Stomach (tissue), 8 donors: ENCODE measurements at regions not wholly inside any gene's neighbourhood (a gene's known extent, or its start where the extent isn't known, plus 50 kb on each side); places are given as distances from the start of the nearest gene placed in this dataset.

Source experiments
- DNase-seq, 2 donors: peaks; one replicate each; pipeline versions ENCODE4 v3.0.0 to v3.0.0-alpha.2; 2013 to 2019
- H3K27ac ChIP-seq, 5 donors: fragments of 200-600 bp in 4 of 5; sonication (generic) in 4 of 5; one replicate each; pipeline ENCODE4 v1.5.1; 2013 to 2019; ENCODE audit warnings: mild to moderate bottlenecking in 1 of 5, moderate library complexity in 1 of 5
- H3K27me3 ChIP-seq, 3 donors: fragments of 200-600 bp; sonication (generic); one replicate each; pipeline ENCODE4 v1.5.1; 2017 to 2019; ENCODE audit warnings: mixed run types in 1 of 3
- H3K36me3 ChIP-seq, 4 donors: fragments of 200-600 bp; sonication (generic); 1 replicate in 3 of 4; 2 replicates in 1 of 4; pipeline ENCODE4 v1.5.1; 2016 to 2019
- H3K4me1 ChIP-seq, 4 donors: fragments of 200-600 bp; sonication (generic); one replicate each; pipeline ENCODE4 v1.5.1; 2016 to 2019
- H3K4me3 ChIP-seq, 4 donors: fragments of 200-600 bp; sonication (generic) in 3 of 4; one replicate each; pipeline ENCODE4 v1.5.1; 2016 to 2019; ENCODE audit warnings: mild to moderate bottlenecking in 1 of 4
- H3K9me3 ChIP-seq, 4 donors: fragments of 200-600 bp; sonication (generic); one replicate each; pipeline ENCODE4 v1.5.1; 2016 to 2019
- EP300 ChIP-seq: sonication (generic); formaldehyde crosslinking; IDR thresholded peaks from one replicate; pipeline ENCODE4 v1.6.1; 2017; ENCODE audit warnings: antibody characterized with exemption
- POLR2A ChIP-seq, 4 donors: fragments of 450-650 bp; IDR thresholded peaks; one replicate each; pipeline ENCODE4 v1.6.1; 2016; ENCODE audit warnings: antibody characterized with exemption in 4 of 4, control low read depth in 2 of 4, mild to moderate bottlenecking in 1 of 4, moderate library complexity in 1 of 4
- POLR2AphosphoS5 ChIP-seq, 3 donors: sonication (generic); formaldehyde crosslinking; IDR thresholded peaks; one replicate each; pipeline ENCODE4 v1.6.1; 2016; ENCODE audit warnings: antibody characterized with exemption in 3 of 3
- WGBS, 5 donors: extraction: QIAGEN DNeasy Blood & Tissue Kit in 3 of 5; methylation state at CpG; one replicate each; pipeline versions ENCODE4 v1.1.5 to v1.1.7; 2013 to 2018; 5-methylcytosine and 5-hydroxymethylcytosine counted together
- intact Hi-C: fragments of 100-400 bp; cut with DNase I; formaldehyde crosslinking; loops from one replicate; pipeline ENCODE4 v1.15.1; 2023; ENCODE audit warnings: low total_unique reads
- TF ChIP-seq, protein P1 (sequence below), 7 experiments: fragments of 450-650 bp in 4 of 7; fragments of 200-600 bp in 3 of 7; sonication (generic) in 3 of 7; IDR thresholded peaks; one replicate each; pipeline ENCODE4 v1.5.1; 2016 to 2019; ENCODE audit warnings: antibody characterized with exemption in 7 of 7, control low read depth in 2 of 7, mild to moderate bottlenecking in 1 of 7
- donor health status: healthy with polysubstance abuse.
- donor health status: Bipolar disorder and iron deficiency.
- donor health status: healthy.

GRCh38 chr9:126114409-126114760, 212.2 kb upstream of the MVB12B start:
- intact Hi-C loops, result no loop called here
- 68 to 80% (median 74%) methylated on average over 10 of the region's 10 CpGs for WGBS, 5 donors
- H3K27me3 ChIP-seq, result peaks cover 0 to 40% (median 4%) of the 10 kb centered on the region in 3 donors

GRCh38 chr9:126114850-126115460, 211.7 kb upstream of the MVB12B start:
- Histone ChIP-seq H3K27me3 (peaks cover 0 to 45% (median 8%) of the 10 kb centered on the region in 3 donors), H3K4me1 (no peaks in the 10 kb centered on the region), H3K36me3 (no peaks in the 10 kb centered on the region), H3K4me3 (no peak overlapping the region), H3K27ac (no peak overlapping the region), H3K9me3 (no peaks in the 10 kb centered on the region)
- peak in 1 of 2 donors; percentile 9 for DNase-seq
- intact Hi-C loops, result no loop called here
- WGBS, 5 donors, result 77 to 87% (median 82%) methylated on average over 12 of the region's 12 CpGs
- TF ChIP-seq, protein P1, sequence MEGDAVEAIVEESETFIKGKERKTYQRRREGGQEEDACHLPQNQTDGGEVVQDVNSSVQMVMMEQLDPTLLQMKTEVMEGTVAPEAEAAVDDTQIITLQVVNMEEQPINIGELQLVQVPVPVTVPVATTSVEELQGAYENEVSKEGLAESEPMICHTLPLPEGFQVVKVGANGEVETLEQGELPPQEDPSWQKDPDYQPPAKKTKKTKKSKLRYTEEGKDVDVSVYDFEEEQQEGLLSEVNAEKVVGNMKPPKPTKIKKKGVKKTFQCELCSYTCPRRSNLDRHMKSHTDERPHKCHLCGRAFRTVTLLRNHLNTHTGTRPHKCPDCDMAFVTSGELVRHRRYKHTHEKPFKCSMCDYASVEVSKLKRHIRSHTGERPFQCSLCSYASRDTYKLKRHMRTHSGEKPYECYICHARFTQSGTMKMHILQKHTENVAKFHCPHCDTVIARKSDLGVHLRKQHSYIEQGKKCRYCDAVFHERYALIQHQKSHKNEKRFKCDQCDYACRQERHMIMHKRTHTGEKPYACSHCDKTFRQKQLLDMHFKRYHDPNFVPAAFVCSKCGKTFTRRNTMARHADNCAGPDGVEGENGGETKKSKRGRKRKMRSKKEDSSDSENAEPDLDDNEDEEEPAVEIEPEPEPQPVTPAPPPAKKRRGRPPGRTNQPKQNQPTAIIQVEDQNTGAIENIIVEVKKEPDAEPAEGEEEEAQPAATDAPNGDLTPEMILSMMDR (IDR thresholded peaks at IDR 0.05), result no peak
- TF ChIP-seq POLR2A (IDR thresholded peaks at IDR 0.05), result no peak
- TF ChIP-seq POLR2AphosphoS5 (IDR thresholded peaks at IDR 0.05), result no peak
- no peak for TF ChIP-seq EP300

More at GRCh38 chr9:126114409-126114760, 212.2 kb upstream of the MVB12B start:
- no peak overlapping the region for H3K27ac ChIP-seq
- no peak overlapping the region for H3K4me3 ChIP-seq
- peak in 1 of 2 donors; percentile 21 for DNase-seq
- no peaks in the 10 kb centered on the region for H3K9me3 ChIP-seq
- no peaks in the 10 kb centered on the region for H3K4me1 ChIP-seq
- TF ChIP-seq POLR2AphosphoS5 (IDR thresholded peaks at IDR 0.05) (no peak), POLR2A (IDR thresholded peaks at IDR 0.05) (no peak), EP300 (no peak)
- TF ChIP-seq, protein P1 (IDR thresholded peaks at IDR 0.05), result no peak
- no peaks in the 10 kb centered on the region for H3K36me3 ChIP-seq

DNA sequence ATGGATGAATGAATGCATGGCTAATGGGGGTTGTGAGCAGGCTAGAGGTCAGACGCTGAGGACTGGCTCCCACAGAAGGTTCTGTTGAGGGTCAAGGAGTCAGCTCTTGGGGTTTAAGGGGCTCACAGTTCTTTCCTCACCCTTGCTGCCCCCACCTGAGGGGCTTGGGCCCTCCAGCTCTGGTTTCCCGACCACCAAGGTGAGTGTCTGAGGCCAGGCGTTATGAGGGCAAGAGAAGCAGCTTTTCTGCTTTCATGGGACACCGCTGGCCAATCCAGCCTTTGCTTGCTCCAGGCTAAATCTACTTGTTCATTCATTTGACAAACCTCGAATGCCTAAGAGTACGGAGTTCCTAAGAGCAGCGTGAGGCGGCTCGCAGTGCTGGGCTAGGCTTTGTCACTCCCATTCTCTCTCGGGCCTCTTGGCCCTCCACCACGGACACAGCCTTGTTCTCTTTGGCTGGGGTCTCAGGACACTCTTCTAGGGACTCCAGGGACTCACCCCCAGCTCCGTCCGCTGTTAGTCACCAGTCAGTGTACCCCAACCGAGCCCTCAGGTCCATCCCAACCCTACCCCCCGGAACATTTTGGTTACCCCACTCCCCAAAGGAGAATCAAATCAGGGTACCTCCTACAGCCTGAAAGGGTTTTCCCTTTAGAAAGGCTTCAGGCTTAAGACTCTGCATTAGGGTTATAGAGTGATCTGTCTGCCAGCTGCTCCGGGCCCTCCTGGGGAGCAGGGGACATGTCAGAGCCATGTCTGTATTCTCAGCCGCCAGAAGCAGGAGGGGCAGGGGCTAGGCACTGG, 210.1 kb upstream of the MVB12B start:
- H3K27me3 ChIP-seq, result peaks cover 0 to 48% (median 9%) of the 10 kb centered on the region in 3 donors
- no peaks in the 10 kb centered on the region for H3K9me3 ChIP-seq
- DNase-seq, result peak in 1 of 2 donors; percentile 9
- H3K27ac ChIP-seq, result no peak overlapping the region
- WGBS, 5 donors, result 80 to 86% (median 84%) methylated on average over 17 of the region's 17 CpGs
- H3K4me1 ChIP-seq, result no peaks in the 10 kb centered on the region
- intact Hi-C loops, result no loop called here
- H3K36me3 ChIP-seq, result no peaks in the 10 kb centered on the region
- H3K4me3 ChIP-seq, result no peak overlapping the region
- TF ChIP-seq POLR2A (IDR thresholded peaks at IDR 0.05) (no peak), EP300 (no peak), POLR2AphosphoS5 (IDR thresholded peaks at IDR 0.05) (no peak)
- TF ChIP-seq, protein P1 (IDR thresholded peaks at IDR 0.05), result no peak

DNA sequence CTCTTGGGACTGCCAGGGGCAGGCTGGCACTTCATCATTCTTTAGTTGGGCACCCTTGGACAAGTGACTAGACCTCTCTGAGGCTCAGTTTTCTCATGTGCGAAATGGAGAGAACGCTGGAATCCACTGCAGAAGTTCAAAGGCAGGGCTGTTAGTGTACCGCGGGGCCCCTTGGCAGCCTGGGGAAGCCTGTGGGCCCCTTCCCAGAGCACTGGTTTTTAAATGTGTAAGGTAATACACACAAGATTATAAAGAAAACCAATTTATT, 209.5 kb upstream of the MVB12B start:
- intact Hi-C loops, result no loop called here
- Histone ChIP-seq H3K4me3 (no peak overlapping the region), H3K27me3 (peaks cover 0 to 53% (median 9%) of the 10 kb centered on the region in 3 donors), H3K36me3 (no peaks in the 10 kb centered on the region), H3K9me3 (peaks cover 0 to 3% (median 0%) of the 10 kb centered on the region in 4 donors), H3K4me1 (no peaks in the 10 kb centered on the region), H3K27ac (no peak overlapping the region)
- WGBS, 5 donors, result 92 to 97% (median 96%) methylated on average over 4 of the region's 4 CpGs
- TF ChIP-seq, protein P1 (IDR thresholded peaks at IDR 0.05), result no peak
- TF ChIP-seq EP300, result no peak
- TF ChIP-seq POLR2A (IDR thresholded peaks at IDR 0.05), result no peak
- TF ChIP-seq POLR2AphosphoS5 (IDR thresholded peaks at IDR 0.05), result no peak
- DNase-seq, result no peak
